ENCODE measurements at regions not wholly inside any gene's neighbourhood (a gene's known extent, or its start where the extent isn't known, plus 50 kb on each side); places are given as distances from the start of the nearest gene placed in this dataset.

DNA sequence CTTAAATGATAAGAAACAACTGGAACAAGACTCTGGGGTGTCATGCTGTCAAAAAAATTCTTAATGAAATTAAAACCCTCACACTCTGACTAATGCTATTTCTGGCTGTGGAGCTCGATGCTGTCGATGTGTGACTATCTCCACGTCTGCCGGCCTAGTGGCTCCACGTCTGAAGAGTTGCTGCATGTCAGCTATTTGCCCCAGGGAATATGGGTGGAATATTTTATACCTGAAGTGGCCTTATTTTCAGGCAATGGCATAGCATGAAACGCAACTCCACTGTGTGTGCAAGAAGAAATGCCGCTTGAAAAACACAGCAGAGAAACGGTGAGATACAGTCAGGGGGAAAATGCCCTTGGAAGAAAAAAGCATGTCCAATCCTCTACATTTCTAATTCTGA lies 50.9 kb upstream of the MGMT start:
- TF ChIP-seq, protein P1, sequence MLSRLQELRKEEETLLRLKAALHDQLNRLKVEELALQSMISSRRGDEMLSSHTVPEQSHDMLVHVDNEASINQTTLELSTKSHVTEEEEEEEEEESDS (CRISPR knock-in tag; IDR thresholded peaks at IDR 0.05): no peak
- TF ChIP-seq, protein P2, sequence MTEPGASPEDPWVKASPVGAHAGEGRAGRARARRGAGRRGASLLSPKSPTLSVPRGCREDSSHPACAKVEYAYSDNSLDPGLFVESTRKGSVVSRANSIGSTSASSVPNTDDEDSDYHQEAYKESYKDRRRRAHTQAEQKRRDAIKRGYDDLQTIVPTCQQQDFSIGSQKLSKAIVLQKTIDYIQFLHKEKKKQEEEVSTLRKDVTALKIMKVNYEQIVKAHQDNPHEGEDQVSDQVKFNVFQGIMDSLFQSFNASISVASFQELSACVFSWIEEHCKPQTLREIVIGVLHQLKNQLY (CRISPR knock-in tag; conservative IDR thresholded peaks at IDR 0.05): no peak
- TF ChIP-seq ELF1 (tag; IDR thresholded peaks at IDR 0.05) (no peak), L3MBTL2 (IDR thresholded peaks at IDR 0.05) (no peak)
- TF ChIP-seq, protein P3, sequence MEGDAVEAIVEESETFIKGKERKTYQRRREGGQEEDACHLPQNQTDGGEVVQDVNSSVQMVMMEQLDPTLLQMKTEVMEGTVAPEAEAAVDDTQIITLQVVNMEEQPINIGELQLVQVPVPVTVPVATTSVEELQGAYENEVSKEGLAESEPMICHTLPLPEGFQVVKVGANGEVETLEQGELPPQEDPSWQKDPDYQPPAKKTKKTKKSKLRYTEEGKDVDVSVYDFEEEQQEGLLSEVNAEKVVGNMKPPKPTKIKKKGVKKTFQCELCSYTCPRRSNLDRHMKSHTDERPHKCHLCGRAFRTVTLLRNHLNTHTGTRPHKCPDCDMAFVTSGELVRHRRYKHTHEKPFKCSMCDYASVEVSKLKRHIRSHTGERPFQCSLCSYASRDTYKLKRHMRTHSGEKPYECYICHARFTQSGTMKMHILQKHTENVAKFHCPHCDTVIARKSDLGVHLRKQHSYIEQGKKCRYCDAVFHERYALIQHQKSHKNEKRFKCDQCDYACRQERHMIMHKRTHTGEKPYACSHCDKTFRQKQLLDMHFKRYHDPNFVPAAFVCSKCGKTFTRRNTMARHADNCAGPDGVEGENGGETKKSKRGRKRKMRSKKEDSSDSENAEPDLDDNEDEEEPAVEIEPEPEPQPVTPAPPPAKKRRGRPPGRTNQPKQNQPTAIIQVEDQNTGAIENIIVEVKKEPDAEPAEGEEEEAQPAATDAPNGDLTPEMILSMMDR (IDR thresholded peaks at IDR 0.05 in 2 of 3, conservative IDR thresholded peaks at IDR 0.05 in 1 of 3; ENCODE audit: insufficient read depth in 2 of 3, low read depth in 1 of 3, low read length in 3 of 3): no peak

Data from K562 (cell line).